GM21367 (cell line): ENCODE measurements at regions not wholly inside any gene's neighbourhood (a gene's known extent, or its start where the extent isn't known, plus 50 kb on each side); places are given as distances from the start of the nearest gene placed in this dataset.

Experiments used
- ATAC-seq: cut with Tn5 transposase; IDR thresholded peaks from one replicate; pipeline ENCODE4 v1.9.1; 2021; ENCODE audit not compliant: unreplicated experiment

DNA sequence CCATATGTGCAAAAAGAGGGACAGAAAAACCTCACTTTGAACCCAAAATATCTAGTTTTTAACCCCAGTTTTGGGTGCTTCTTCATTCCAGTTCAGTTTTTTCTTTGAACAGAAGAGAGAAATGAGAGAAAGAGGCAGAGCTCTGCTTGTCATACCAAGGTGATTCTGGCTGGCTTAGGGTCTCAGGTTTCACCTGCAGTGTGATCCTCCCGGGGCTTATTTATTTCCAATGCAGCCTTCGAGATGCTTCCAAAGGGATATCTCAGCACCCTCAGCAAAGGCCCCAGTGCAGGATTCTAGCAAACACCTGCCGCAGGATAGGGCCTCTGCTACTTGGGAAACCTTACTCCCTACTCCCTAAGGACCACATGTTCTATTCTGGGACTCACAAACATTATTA lies 131.3 kb downstream of the WDR11 start:
- ATAC-seq, result no peak

DNA sequence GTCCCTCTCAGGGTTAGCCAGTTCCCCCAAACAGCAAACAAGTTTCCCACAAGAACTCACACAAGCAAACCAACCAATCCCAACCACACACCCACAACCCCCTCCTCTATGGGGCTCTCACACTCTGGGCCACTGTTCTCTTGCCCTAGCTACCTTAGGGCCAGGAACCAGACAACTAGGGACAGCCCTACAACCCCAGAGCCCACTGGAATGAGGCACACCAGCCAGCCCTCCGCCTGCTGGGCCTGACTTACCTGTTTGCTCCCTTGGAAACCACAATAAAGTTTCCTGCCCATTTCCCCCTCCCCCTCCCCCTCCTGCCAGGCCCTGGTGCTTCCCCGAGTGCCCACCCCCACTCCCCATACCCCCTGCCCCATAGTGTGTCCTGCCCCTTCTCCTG lies 132.6 kb downstream of the WDR11 start:
- no peak for ATAC-seq

DNA sequence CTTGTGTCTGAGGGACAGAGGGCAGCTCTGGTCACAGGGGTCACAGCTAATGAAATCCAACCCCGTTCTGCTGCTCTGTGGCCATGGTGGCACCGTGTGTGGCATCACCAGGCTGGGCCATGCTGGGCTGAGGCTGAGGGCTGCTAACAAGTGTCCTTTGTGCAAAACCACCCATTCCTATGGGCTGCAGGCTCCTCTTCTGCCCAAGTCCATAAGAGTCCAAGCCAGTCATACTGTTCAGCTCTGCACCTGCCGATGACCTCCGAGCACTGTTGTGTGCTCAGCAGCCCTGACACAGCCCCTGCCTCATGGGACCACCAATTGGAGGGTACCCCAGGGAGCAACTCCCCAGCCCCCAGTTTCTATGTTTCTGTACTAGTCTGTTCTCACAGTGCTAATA lies 133.1 kb downstream of the WDR11 start:
- ATAC-seq, result no peak

DNA sequence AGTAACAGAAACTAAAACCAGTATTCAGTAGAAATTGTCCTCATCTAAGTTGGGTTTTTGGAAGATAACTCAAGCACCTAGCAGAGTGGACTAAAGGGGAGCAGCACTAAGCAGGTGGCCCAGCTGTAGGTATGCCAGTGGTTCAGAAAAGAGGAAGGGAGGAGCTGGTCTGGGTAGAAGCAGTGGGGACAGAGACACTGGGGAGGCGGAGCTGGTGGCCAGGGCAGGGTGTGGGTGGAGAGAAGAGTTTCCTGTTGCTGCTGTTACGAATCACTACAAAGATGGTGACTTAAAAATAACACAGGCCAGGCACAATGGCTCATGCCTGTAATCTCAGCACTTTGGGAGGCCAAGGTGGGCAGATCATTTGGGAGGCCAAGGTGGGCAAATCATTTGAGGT lies 136.2 kb downstream of the WDR11 start:
- ATAC-seq, result no peak

DNA sequence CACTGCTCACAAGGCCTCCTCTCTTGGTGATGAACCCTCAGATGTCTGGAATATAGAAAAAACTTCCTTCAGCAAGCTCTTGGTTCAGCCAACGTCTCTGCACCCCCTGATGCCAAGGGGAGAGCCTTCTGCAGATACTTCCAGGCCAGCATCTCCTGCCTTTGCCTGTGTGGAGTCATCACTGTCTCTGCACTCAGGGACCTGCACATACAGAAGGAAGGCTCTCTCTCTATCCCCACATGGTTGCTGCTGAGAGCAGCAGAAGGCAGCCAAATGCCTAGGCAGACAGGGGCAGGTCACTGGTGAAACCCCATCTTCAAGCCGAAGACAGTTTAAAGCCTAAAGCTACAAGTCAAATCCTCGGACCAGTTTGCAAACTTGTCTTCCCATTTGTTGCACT lies 137.6 kb downstream of the WDR11 start:
- ATAC-seq, result no peak

DNA sequence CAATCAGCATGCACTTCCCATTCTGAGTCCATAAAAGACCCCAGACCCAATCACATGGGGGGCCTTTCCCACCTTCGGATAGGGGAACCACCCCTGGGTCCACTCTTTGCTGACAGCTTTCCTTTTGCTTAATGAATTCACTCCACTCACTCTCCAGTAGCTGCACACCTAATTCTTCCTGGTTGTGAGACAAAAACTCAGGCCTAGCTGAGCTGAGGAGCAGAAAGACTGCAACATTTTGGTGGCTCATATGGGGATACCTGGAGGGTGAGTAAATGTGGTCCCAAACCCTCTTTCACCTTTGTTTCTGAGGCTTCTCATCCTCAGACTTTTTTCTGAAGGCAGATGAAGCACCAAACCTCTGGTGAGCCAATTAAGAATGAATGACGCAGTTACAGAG lies 138.1 kb downstream of the WDR11 start:
- ATAC-seq, result no peak

DNA sequence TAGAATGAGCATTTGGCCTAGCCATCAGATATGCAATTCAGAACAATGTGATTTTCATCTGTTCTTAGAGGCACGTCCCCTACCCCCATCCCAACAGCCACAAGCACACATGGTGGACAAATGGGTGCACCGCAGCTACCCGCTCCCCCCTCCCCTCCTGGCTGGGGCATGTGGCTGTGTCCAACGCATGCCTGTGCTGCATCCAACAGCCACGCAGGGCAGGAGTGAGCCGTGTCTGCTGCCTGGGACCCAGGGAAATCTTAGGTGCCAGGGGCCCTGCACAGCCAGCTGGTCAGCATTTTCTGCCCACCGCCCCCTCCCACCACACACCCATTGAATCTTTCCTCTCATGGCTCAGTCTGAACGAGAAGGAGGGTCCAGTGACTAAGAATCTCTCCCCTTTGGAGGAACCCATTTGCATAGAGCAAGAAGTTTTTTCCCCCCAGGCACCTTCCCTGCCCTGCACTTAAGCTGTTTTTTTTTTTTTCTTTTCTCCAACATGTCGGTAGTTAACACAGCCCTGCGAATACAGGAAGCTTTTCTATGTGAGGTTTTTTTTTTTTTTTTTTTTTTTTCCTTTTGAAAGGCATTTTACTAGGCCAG lies 138.9 kb downstream of the WDR11 start:
- ATAC-seq, result no peak

DNA sequence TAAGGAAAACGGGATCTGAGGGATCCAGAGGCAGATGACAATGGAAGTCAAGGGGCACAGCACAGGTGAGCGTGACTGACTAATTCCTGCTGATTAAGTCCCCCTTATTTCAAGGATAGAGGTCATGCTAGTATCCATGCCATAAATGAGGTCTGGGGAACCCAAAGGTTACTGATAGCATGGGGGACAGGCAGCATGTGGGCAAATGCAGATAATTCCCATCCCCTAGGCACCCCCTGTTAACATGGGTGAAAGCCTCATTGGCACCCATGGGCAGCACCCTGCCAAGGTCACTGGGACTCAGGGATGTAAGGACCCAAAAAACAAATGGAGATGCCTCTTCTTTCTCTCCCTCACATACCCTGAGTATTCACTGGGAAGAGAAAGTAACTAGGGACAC lies 139.7 kb downstream of the WDR11 start:
- no peak for ATAC-seq

DNA sequence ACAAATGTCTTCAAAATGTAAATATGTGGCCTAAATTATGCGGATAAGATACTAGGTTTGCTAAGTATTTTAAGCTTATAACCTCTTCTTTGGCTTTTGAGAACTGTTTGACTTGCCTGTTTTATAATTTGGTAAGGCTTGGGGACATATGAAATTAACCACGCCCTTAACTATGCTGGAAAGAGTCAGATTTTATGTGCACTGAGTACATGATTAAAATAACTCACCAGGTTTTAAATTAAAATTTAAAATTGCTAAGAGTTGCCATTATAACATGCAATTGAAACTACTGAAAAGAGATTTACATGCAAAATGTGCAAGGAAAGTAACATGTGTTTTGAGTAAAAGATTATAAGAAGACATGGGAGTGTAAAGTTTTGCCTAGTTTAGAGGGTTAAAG lies 141.9 kb downstream of the WDR11 start:
- ATAC-seq, result no peak

DNA sequence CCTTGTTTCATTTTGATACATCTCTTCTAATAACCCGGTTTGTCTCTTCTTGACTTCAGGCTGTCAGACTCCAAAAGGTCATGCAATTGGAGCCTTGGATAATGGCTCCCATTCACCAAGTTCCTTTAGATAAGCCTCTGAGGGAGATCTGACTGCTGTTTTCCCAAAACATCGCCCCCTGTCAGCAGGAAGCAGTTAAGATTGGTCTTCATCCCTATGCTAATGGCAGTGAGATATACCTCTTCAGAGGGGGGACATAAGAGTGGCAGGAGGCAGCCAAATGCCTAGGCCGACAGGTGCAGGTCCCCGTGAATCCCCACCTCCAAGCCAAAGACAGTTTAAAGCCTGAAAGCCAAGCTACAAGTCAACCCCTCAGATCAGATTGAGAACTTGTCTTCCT lies 144.6 kb downstream of the WDR11 start:
- ATAC-seq, result no peak

DNA sequence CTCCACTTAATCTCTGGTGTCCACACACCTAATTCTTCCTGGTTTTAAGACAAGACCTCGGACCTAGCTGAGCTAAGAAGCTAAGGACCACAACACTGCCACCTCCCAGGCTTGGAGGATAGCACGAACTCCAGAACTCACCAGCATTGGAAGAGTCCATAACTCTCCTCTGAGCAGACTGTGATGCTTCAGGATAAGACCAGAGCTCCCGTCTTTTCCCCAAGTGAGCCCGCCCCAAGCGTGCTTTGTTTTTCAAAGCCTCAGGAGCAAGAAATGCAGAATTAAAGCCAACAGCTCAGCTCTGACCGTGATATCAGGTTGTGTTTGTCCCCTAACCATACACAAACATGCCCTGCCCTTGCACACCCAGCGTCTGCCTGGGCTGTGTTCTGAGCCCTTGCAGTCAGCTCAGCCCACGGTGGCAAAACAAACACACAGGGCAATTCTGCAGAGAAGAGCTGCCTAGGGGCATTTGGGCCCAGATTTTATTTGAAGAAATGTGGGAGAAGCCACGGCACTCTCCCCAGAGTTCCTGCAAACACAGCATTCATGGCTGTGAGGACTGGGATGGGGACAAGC lies 145.4 kb downstream of the WDR11 start:
- ATAC-seq, result no peak

DNA sequence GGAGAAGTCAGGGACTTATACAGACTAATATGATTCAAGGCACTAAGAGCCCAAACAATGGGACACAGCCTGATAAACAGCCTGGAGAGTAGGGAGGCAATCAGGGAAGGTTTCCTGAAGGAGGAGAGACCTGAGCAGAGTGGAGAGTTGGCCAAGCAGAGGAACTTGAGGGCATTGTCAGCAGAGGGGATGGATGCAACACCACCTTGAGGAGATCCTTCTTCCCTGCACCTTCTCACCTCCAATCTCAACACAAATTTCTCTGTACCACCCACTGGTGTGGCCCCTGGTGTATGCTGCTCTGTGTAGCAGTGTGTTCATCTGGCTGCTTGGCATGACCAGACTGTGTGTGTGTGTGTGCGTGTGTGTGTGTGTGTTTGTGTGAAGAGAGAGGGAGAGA lies 146.2 kb downstream of the WDR11 start:
- no peak for ATAC-seq

DNA sequence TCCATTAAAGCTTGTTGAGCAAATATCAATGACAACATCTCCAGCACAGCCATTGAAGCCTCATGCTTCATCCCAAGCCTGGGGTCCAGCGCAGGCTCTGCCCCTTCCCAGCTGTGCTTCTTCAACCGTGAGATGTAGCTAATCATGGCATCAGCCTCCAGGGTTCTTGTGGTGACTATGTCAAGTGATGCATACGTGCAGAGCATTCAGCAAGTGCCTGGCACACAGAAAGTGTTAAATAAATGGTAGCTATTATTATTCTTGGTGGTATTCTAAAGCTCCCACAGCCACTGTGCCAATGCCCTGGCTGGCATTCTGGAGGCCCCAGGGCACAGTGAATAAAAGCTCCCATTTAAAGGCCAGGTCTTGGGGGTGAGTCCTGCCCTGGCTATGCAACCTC lies 146.6 kb downstream of the WDR11 start:
- no peak for ATAC-seq

DNA sequence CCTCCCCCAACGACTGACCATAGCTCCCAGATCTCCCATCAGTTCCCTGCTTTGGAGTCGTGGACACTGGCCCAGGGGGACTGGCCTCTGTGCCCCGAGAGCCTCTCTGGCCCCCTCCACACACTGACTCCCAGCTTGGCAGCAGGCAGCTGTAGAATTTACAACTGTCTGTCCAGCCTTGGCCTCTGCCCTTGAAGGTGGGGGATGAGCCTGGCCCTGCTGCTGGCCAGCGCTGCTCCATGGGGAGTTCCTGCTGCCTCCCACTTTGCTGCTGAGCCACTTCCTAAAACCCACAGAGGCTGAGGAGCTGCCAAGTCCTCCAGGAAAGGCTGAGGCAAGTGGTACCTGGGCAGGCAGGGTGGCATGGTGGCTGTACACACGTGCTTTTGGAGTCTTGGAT lies 147.1 kb downstream of the WDR11 start:
- no peak for ATAC-seq

DNA sequence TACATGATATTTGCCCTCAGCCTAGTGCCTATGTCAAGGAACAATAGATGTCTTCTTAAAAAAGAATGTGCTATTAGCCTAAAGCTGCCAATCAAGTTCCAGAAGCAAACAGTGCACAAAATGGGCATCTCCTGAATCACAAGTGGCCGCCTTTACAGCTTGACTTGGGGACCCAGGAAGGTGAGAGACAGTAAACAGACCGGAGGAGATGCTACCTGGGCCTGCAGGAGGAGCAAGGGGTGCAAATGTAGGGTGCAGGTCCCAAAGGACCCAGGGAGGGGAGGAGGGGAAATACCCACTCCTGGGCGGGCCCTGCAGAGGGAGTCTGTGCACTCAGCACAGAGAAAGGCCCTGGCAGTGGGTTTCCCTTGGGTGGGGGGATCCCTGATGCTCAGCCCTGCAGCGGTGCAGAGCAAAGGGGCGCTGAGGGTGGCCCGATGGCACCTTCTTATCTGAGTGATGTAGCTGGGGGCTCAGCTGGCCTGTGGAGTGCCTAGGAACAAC lies 147.7 kb downstream of the WDR11 start:
- ATAC-seq, result no peak

DNA sequence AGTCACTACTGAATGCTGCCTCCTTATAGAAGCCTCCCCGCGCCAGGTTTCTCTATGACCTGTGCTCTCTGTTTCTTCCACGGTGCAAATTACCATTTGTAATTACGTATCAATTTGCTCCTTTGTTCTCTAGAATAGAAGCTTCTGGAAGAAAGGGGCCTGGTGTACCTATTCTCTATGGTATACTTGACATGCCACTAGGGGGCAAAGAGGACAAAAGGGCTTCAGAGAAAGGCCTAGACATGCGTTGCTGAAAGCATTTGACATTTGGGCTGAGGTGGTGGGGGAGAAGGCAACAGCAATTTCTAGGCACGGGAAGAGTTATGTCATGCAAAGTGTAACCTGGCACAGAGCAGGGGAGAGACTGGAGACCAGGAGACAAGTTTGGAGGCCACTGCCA lies 148.7 kb downstream of the WDR11 start:
- ATAC-seq, result no peak

DNA sequence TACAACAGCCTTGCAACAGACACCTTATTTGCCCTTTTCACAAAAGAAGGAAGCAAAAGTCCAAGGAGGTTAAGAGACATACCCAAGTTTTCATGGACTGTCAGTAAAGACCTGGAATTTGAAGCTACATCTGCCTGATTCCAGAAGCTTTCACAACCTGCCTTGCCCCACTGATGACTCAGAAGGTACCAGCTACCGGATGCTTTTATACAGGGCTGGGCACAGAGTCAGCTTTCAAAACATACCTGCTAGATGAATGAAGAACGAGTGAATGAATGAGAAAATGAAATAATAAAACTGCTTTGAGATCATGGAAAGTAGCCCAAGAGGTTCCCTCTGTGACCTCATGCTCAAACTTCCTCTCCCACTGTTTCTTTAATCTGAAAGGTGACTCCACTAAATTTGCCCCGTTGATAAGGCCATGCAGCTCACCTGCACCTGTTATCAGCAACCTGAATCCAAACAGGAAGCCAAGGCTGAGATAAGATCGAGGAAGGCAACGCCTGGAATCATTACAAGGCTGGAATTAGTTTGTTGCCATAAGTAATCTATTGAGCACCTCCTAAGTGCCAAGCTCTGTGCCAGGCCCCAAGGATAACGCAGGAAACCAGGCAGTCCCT lies 151.5 kb downstream of the WDR11 start:
- no peak for ATAC-seq

DNA sequence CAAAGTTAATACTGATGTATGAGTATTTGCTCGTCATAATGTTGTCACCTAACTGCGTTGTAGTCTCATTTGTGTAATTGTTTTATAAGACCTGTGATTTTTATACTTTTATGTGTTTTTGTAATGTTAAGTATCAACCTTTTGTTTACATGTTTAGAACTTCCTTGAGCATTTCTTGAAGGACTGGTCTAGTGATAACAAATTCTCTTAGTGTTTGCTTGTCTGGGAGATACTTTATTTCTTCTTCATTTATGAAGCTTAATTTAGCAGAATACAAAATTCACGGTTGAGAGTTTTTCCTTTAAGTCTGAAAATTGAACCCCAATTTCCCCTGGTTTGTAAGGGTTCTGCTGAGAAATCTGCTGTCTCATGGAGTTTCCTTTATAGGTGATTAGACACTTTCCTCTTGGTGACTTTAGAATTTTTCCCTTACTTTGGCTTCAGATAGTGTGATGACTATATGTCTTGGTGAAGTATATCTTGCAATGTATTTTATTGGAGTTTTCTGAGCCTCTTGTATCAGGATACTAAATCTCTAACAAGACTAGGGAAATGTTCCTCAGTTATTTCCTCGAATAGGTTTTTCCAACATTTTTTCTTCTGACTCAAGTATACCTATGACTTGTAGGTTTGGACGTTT lies 154.9 kb downstream of the WDR11 start:
- ATAC-seq, result no peak

DNA sequence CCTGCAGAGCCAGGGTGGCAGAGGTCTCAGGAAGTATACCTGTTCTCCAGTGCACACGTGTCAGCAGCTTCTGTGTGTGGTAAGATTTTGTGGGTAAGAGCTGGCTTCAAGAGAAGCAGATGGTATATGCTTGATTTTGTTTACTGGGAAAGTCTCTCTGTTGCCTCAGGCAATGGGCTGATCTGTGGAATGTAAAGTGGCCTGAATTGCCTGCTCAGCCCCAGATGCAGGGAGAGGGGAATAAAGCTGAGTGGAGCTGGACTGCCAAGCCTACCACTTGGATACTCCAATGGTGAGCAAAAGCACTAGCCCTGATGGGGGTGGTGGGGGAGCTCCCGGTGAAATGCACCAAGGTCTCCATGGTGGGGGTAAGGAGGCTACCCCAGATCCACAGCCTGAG lies 156.1 kb downstream of the WDR11 start:
- no peak for ATAC-seq

DNA sequence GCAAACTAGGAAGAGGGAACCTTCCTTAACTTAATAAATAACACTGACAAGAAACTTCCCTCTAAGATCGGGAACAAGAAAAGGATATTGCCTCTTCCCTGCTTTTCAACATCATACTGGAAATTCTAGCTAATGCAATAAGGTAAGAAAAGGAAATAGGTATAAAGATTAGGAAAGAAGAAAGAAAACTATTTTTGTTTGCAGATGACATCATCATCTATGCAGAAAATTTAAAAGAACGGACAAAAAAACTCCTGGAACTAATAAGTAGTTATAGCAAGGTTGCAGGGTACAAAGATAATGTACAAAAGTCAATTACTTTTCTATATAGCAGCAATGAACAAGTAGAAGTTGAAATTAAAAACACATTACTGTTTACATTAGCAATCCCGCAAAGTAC lies 164.8 kb downstream of the WDR11 start:
- ATAC-seq, result no peak

DNA sequence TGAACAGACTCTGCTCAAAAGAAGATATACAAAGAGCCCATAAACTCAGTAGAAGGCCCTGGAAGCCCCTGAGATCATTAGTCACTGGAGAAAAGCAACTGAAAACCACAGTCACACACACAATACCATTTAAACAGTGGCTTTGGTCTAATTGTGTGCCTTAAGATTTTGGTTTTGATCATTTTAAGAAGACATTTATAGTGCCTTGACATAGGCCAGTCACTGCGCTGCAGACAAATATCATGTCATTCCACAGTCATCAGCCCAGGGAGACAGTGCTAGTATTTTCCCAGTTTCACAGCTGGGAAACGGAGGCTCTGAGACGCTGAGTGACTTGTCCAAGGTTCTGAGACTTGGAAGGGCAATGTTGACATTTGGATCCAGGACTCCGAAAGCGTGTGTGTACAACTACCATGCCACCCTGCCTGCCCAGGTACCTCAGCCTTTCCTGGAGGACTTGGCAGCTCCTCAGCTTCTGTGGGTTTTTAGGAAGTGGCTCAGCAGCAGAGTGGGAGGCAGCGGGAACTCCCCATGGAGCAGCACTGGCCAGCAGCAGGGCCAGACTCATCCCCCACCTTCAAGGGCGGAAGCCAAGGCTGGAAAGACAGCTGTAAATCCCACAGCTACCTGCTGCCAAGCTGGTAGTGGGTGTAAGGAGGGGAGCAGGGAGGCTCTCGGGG lies 173.9 kb downstream of the WDR11 start:
- no peak for ATAC-seq

DNA sequence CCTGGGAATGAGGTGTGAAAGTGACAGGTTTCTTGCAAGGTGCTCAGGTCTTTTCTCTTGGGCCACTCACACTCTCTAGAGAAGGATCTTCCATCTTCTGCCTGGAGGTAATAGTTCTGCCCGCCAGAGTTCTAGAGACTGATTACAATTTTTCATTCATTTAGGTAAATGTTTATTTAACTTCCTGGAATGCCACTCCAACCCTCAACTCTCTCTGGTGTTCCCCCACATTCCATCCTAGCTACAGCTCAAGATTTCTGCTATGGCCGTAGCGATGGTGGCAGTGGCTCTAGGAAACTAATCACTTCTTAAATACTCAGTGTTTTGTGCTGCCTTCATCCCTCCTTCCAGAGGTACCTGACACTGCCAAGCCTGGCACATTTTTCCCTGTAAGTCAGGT lies 174.6 kb downstream of the WDR11 start:
- ATAC-seq, result no peak
